Neural cell (in vitro differentiated cells): ENCODE measurements at regions not wholly inside any gene's neighbourhood (a gene's known extent, or its start where the extent isn't known, plus 50 kb on each side); places are given as distances from the start of the nearest gene placed in this dataset.

Experiments used
- H2AFZ ChIP-seq: fragments of 200-600, 300-800 bp; sonication (generic), shearing (Covaris generic); 2 replicates; pipeline ENCODE4 v1.6.0; 2014; ENCODE audit warnings: low read depth, mild to moderate bottlenecking, antibody characterized with exemption, low read length, moderate library complexity
- H3F3A ChIP-seq: fragments of 200-600 bp; shearing (Covaris generic); 2 replicates; pipeline ENCODE4 v1.6.1; 2016; ENCODE audit warnings: mild to moderate bottlenecking, moderate library complexity, mixed read lengths, antibody characterized with exemption, low read length; ENCODE audit not compliant: insufficient read depth, poor library complexity, severe bottlenecking
- H3K27ac ChIP-seq: fragments of 200-600, 300-800 bp; sonication (generic), shearing (Covaris generic); 2 replicates; pipeline ENCODE4 v1.5.1; 2014; ENCODE audit warnings: mild to moderate bottlenecking, low read length, moderate library complexity
- H3K27me3 ChIP-seq: fragments of 300-800, 200-600 bp; sonication (generic), shearing (Covaris generic); 2 replicates; pipeline ENCODE4 v1.6.0; 2014; ENCODE audit warnings: mild to moderate bottlenecking, low read depth, low read length, moderate library complexity; ENCODE audit not compliant: insufficient read depth
- H3K36me3 ChIP-seq: fragments of 300-800, 200-600 bp; sonication (generic), shearing (Covaris generic); 2 replicates; pipeline ENCODE4 v1.5.1; 2014; ENCODE audit warnings: mild to moderate bottlenecking, antibody characterized with exemption, low read length, moderate library complexity; ENCODE audit not compliant: insufficient read depth
- H3K4me2 ChIP-seq: fragments of 300-800, 200-600 bp; sonication (generic), shearing (Covaris generic); 2 replicates; pipeline ENCODE4 v1.6.0; 2014; ENCODE audit warnings: mild to moderate bottlenecking, low read length
- H3K4me3 ChIP-seq: fragments of 300-800, 200-600 bp; sonication (generic), shearing (Covaris generic); 2 replicates; pipeline ENCODE4 v1.5.1; 2014; ENCODE audit warnings: mild to moderate bottlenecking, low read length, moderate library complexity
- H3K79me2 ChIP-seq: fragments of 200-600 bp; shearing (Covaris generic); replicated peaks from 2 replicates; pipeline ENCODE4 v1.6.0; 2014; ENCODE audit warnings: mild to moderate bottlenecking, low read length, moderate library complexity; ENCODE audit not compliant: insufficient read depth
- H3K9ac ChIP-seq: fragments of 300-800, 200-600 bp; sonication (generic), shearing (Covaris generic); 2 replicates; pipeline ENCODE4 v1.6.1; 2016; ENCODE audit warnings: mild to moderate bottlenecking, low read length, mixed read lengths
- H3K9me2 ChIP-seq: fragments of 200-600 bp; shearing (Covaris generic); 2 replicates; pipeline ENCODE4 v1.6.1; 2016; ENCODE audit warnings: mild to moderate bottlenecking, low read length, mixed read lengths; ENCODE audit not compliant: insufficient read depth
- H3K9me3 ChIP-seq: fragments of 200-600, 300-800 bp; sonication (generic), shearing (Covaris generic); 2 replicates; pipeline ENCODE4 v1.6.1; 2016; ENCODE audit warnings: mild to moderate bottlenecking, mixed run types, low read length, moderate library complexity, mixed read lengths
- H4K20me1 ChIP-seq: fragments of 200-600 bp; shearing (Covaris generic); 2 replicates; pipeline ENCODE4 v1.6.1; 2016; ENCODE audit warnings: mild to moderate bottlenecking, mixed run types; ENCODE audit not compliant: insufficient read depth
- CTCF ChIP-seq: fragments of 450-650 bp; IDR thresholded peaks from 2 replicates; pipeline ENCODE4 v1.5.1; 2014; ENCODE audit warnings: antibody characterized with exemption, mild to moderate bottlenecking, moderate library complexity; ENCODE audit not compliant: poor library complexity, severe bottlenecking
- EP300 ChIP-seq: fragments of 450-650 bp; conservative IDR thresholded peaks from 2 replicates; pipeline ENCODE4 v1.6.1; 2014; ENCODE audit warnings: antibody characterized with exemption, mild to moderate bottlenecking, moderate library complexity; ENCODE audit not compliant: poor library complexity, severe bottlenecking
- EZH2 ChIP-seq: fragments of 200-600, 300-800 bp; shearing (Covaris generic), sonication (generic); IDR thresholded peaks from 2 replicates; pipeline ENCODE4 v1.6.1; 2014; ENCODE audit warnings: antibody characterized with exemption, low read length, borderline replicate concordance, mild to moderate bottlenecking; ENCODE audit not compliant: insufficient read depth, poor library complexity, severe bottlenecking
- MXI1 ChIP-seq: fragments of 450-650 bp; conservative IDR thresholded peaks from 2 replicates; pipeline ENCODE4 v1.6.1; 2014; ENCODE audit warnings: antibody characterized with exemption, mild to moderate bottlenecking; ENCODE audit not compliant: poor library complexity, severe bottlenecking
- POLR2AphosphoS5 ChIP-seq: IDR thresholded peaks from 2 replicates; pipeline ENCODE4 v1.6.1; 2012
- RAD21 ChIP-seq: fragments of 450-650 bp; conservative IDR thresholded peaks from 2 replicates; pipeline ENCODE4 v1.6.1; 2014; ENCODE audit warnings: antibody characterized with exemption, mild to moderate bottlenecking, moderate library complexity
- SMC3 ChIP-seq: fragments of 450-650 bp; conservative IDR thresholded peaks from 2 replicates; pipeline ENCODE4 v1.6.1; 2014; ENCODE audit warnings: antibody characterized with exemption, mild to moderate bottlenecking, moderate library complexity; ENCODE audit not compliant: poor library complexity
- TAF1 ChIP-seq: IDR thresholded peaks from 2 replicates; pipeline ENCODE4 v1.6.1; 2012; ENCODE audit warnings: low read depth
- TF ChIP-seq, protein P1 (sequence below): IDR thresholded peaks from 2 replicates; pipeline ENCODE4 v1.6.1; 2012; ENCODE audit warnings: borderline replicate concordance

DNA sequence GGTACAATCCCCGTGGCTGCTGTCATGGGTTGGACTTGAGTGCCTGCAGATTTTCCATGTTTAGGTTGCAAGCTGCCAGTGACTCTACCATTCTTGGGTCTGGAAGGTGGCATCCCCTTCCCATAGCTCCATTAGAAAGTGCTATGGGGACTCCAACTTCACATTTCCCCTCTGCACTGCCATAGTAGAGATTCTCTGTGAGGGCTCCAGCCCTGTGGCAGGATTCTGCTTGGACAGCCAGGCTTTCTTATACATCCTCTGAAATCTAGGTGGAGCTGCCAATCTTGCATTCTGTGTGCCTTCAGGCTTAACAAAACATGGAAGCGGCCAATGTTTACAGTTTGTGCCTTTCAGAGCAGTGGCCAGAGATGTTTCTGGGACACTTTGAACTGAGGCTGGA is 636.2 kb downstream of the SLITRK6 start:
- no peak overlapping the region for H3K27ac ChIP-seq
- H3K36me3 ChIP-seq = no peaks in the 10 kb centered on the region
- TF ChIP-seq CTCF (no peak), SMC3 (no peak), RAD21 (no peak), EP300 (no peak)
- no peaks in the 10 kb centered on the region for H3F3A ChIP-seq
- H3K9me2 ChIP-seq = no peaks in the 10 kb centered on the region
- peaks cover 10% of the 10 kb centered on the region for H3K9me3 ChIP-seq
- no peak overlapping the region for H3K9ac ChIP-seq
- H2AFZ ChIP-seq = no peak overlapping the region
- no peaks in the 10 kb centered on the region for H3K27me3 ChIP-seq
- no peak overlapping the region for H3K4me3 ChIP-seq
- no peak overlapping the region for H3K4me2 ChIP-seq
- H3K79me2 ChIP-seq = no peaks in the 10 kb centered on the region
- no peaks in the 10 kb centered on the region for H4K20me1 ChIP-seq

DNA sequence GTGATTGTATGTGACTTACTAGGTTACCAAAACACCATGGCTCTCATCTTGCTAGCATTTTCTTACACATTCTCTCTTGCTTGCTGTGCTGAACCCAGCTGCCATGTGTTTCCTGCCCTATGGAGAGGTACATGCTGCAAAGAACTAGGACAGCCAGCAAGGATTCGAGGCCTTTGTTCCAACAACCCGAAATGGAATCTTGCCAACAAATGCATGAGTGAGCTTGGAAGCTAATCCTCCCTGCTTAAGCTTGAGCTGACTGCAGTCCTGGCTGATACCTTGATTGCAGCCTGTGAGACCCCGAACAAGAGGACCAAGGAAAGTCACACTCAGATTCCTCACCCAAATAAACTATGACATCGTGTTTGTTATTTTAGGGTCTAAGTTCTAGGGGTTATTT is 651.2 kb downstream of the SLITRK6 start:
- no peaks in the 10 kb centered on the region for H3K9me3 ChIP-seq
- no peak overlapping the region for H3K9ac ChIP-seq
- H3F3A ChIP-seq = no peaks in the 10 kb centered on the region
- no peaks in the 10 kb centered on the region for H3K36me3 ChIP-seq
- TF ChIP-seq EP300 = no peak
- TF ChIP-seq POLR2AphosphoS5 = no peak
- TF ChIP-seq, protein P1, sequence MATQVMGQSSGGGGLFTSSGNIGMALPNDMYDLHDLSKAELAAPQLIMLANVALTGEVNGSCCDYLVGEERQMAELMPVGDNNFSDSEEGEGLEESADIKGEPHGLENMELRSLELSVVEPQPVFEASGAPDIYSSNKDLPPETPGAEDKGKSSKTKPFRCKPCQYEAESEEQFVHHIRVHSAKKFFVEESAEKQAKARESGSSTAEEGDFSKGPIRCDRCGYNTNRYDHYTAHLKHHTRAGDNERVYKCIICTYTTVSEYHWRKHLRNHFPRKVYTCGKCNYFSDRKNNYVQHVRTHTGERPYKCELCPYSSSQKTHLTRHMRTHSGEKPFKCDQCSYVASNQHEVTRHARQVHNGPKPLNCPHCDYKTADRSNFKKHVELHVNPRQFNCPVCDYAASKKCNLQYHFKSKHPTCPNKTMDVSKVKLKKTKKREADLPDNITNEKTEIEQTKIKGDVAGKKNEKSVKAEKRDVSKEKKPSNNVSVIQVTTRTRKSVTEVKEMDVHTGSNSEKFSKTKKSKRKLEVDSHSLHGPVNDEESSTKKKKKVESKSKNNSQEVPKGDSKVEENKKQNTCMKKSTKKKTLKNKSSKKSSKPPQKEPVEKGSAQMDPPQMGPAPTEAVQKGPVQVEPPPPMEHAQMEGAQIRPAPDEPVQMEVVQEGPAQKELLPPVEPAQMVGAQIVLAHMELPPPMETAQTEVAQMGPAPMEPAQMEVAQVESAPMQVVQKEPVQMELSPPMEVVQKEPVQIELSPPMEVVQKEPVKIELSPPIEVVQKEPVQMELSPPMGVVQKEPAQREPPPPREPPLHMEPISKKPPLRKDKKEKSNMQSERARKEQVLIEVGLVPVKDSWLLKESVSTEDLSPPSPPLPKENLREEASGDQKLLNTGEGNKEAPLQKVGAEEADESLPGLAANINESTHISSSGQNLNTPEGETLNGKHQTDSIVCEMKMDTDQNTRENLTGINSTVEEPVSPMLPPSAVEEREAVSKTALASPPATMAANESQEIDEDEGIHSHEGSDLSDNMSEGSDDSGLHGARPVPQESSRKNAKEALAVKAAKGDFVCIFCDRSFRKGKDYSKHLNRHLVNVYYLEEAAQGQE = no peak
- no peak for TF ChIP-seq CTCF
- no peak for TF ChIP-seq MXI1
- no peak for TF ChIP-seq EZH2
- TF ChIP-seq RAD21 = no peak
- no peak for TF ChIP-seq TAF1
- no peak for TF ChIP-seq SMC3
- no peak overlapping the region for H2AFZ ChIP-seq
- no peak overlapping the region for H3K4me2 ChIP-seq
- H3K27ac ChIP-seq = no peak overlapping the region
- H3K27me3 ChIP-seq = no peaks in the 10 kb centered on the region
- H3K4me3 ChIP-seq = no peak overlapping the region
- no peaks in the 10 kb centered on the region for H3K9me2 ChIP-seq
- H3K79me2 ChIP-seq = no peaks in the 10 kb centered on the region
- H4K20me1 ChIP-seq = no peaks in the 10 kb centered on the region
